ENCODE measurements at regions not wholly inside any gene's neighbourhood (a gene's known extent, or its start where the extent isn't known, plus 50 kb on each side); places are given as distances from the start of the nearest gene placed in this dataset.

DNA sequence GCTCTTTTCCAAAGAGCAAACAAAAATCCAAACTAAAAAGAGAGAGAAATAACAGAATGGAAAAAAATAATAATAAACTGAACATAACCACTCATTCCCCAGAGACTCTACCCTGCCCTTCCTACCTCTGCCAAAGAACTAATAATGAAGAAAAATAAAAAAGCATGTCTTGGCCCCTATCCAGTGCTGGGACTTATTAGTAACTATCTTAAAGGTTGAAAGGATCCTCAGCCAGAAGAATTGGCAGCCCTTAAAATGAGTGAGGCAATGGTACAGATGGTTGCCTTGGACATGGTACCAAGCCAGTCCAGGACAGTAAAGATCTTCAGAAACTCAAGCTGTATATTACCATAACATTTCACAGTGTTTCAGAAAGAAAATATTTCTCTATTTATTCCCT is 279.3 kb downstream of the HACE1 start:
- TF ChIP-seq, protein P1, sequence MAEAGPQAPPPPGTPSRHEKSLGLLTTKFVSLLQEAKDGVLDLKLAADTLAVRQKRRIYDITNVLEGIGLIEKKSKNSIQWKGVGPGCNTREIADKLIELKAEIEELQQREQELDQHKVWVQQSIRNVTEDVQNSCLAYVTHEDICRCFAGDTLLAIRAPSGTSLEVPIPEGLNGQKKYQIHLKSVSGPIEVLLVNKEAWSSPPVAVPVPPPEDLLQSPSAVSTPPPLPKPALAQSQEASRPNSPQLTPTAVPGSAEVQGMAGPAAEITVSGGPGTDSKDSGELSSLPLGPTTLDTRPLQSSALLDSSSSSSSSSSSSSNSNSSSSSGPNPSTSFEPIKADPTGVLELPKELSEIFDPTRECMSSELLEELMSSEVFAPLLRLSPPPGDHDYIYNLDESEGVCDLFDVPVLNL (IDR thresholded peaks at IDR 0.05; ENCODE audit: low read depth, low read length) = no peak
- TF ChIP-seq MXI1 (IDR thresholded peaks at IDR 0.05; ENCODE audit: low read depth, low read length) = no peak
